GM12864 (cell line): ENCODE measurements at regions not wholly inside any gene's neighbourhood (a gene's known extent, or its start where the extent isn't known, plus 50 kb on each side); places are given as distances from the start of the nearest gene placed in this dataset.
"Not testable (repeated sequence)": the region's sequence is repeated elsewhere in the genome, so short reads cannot be mapped to it uniquely, and the experiment has no call there.

Experiments
- DNase-seq: peaks from one replicate; pipeline ENCODE4 v3.0.0-alpha.2; 2011; ENCODE audit warnings: low read depth
- H3K4me3 ChIP-seq: 2 replicates; pipeline ENCODE4 v1.5.1; 2011; ENCODE audit warnings: mild to moderate bottlenecking, low read depth, low read length, control low read depth
- CTCF ChIP-seq: IDR thresholded peaks from 2 replicates; pipeline ENCODE4 v1.5.1; 2011; ENCODE audit warnings: low read depth, mild to moderate bottlenecking, moderate library complexity, low read length, control low read depth, inconsistent platforms; ENCODE audit errors: missing control alignments

- TF ChIP-seq CTCF: no peak
- no peak for DNase-seq
Observed at GRCh38 chr12:105469211-105469610, 138.7 kb downstream of the C12orf75 start.

GRCh38 chr12:105469701-105470100 lies 139.2 kb downstream of the C12orf75 start:
- no peak for TF ChIP-seq CTCF
- no peak overlapping the region for H3K4me3 ChIP-seq
- no peak for DNase-seq

More at GRCh38 chr12:105469211-105469610, 138.7 kb downstream of the C12orf75 start:
- no peak overlapping the region for H3K4me3 ChIP-seq

GRCh38 chr12:105470102-105470501 lies 139.6 kb downstream of the C12orf75 start:
- DNase-seq: no peak
- no peak for TF ChIP-seq CTCF
- no peak overlapping the region for H3K4me3 ChIP-seq

GRCh38 chr12:105470601-105471000 lies 140.1 kb downstream of the C12orf75 start:
- no peak for TF ChIP-seq CTCF
- H3K4me3 ChIP-seq: no peak overlapping the region
- no peak for DNase-seq

- TF ChIP-seq CTCF: no peak
- no peak overlapping the region for H3K4me3 ChIP-seq
- no peak for DNase-seq
Observed at GRCh38 chr12:105474672-105475071, 144.2 kb downstream of the C12orf75 start.

- peak; percentile 18 for DNase-seq
- TF ChIP-seq CTCF: no peak
- no peak overlapping the region for H3K4me3 ChIP-seq
Observed at GRCh38 chr12:105476616-105477015, 146.1 kb downstream of the C12orf75 start.

GRCh38 chr12:105477873-105478272 lies 147.4 kb downstream of the C12orf75 start:
- TF ChIP-seq CTCF: no peak

GRCh38 chr12:105478788-105479187 lies 148.3 kb downstream of the C12orf75 start:
- not testable (repeated sequence) for H3K4me3 ChIP-seq, DNase-seq

More at GRCh38 chr12:105477873-105478272, 147.4 kb downstream of the C12orf75 start:
- DNase-seq: no peak
- no peak overlapping the region for H3K4me3 ChIP-seq
